OCI-LY3 (cell line): ENCODE measurements at regions not wholly inside any gene's neighbourhood (a gene's known extent, or its start where the extent isn't known, plus 50 kb on each side); places are given as distances from the start of the nearest gene placed in this dataset.

Source experiments
- CTCF ChIP-seq: fragments of 200-600, 300-600 bp; sonication (generic); IDR thresholded peaks from 2 replicates; pipeline ENCODE4 v1.5.1; 2014; ENCODE audit warnings: antibody characterized with exemption, low read length, low read depth
- EZH2phosphoT487 ChIP-seq: fragments of 200-600 bp; shearing (Covaris generic); IDR thresholded peaks from 2 replicates; pipeline ENCODE4 v1.6.1; 2018; ENCODE audit warnings: antibody characterized with exemption, mixed run types, low read depth

GRCh38 chr5:124461157-124461556 lies 285.3 kb downstream of the ZNF608 start:
- TF ChIP-seq CTCF = no peak
- TF ChIP-seq EZH2phosphoT487 = no peak
